ENCODE measurements at regions not wholly inside any gene's neighbourhood (a gene's known extent, or its start where the extent isn't known, plus 50 kb on each side); places are given as distances from the start of the nearest gene placed in this dataset.

DNA sequence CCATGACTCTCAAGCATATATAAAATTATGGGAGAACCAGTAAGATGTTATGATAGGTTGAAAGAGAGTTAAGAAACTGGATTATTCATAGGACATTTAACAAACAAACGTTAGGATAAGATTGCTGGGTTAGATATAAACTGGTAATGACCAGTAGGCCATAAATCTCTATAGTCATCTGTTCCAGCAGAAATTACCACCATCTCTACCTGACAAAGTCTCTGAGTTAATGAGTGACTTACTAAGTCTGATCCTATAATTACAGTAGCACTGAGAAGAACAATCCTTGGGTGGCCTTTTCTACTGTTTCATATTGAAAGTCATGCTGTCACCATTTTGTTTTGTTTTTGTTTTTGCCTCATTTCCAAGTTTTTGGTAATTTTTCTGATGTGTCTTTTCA, 136.9 kb upstream of the CNOT2 start:
- TF ChIP-seq POLR2AphosphoS5 (IDR thresholded peaks at IDR 0.05; ENCODE audit: low read depth, low read length): no peak
- no peak for TF ChIP-seq SIN3A (IDR thresholded peaks at IDR 0.05; ENCODE audit: borderline replicate concordance, insufficient read depth, low read length)
